ENCODE measurements at regions not wholly inside any gene's neighbourhood (a gene's known extent, or its start where the extent isn't known, plus 50 kb on each side); places are given as distances from the start of the nearest gene placed in this dataset.

DNA sequence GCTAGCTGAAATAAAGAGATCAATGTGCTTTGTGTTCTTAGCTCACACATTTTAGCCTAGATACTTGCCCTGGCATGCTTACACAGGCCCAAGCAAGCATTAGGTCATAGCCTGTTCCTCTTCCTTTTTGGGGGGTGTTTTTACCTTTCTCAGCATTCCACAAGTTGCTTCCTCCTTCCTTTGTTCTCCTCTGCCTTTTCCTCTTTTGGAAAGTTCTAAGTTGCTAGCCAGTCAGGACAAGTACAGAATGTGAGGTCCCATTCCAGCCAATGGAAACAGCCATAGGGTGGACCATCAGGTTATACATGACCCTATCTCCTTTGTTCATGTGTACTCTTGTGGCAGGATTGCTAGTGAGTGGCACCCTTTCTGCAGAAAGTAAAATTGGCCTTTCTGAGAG lies 154.9 kb downstream of the RASSF9 start:
- no peak overlapping the region for H3K4me3 Mint-ChIP-seq
- no peak overlapping the region for H3K27ac Mint-ChIP-seq
- H3K9me3 Mint-ChIP-seq = no peaks in the 10 kb centered on the region
- H3K36me3 Mint-ChIP-seq (ENCODE audit: low read depth) = no peaks in the 10 kb centered on the region
- no peaks in the 10 kb centered on the region for H3K4me1 Mint-ChIP-seq
- no peaks in the 10 kb centered on the region for H3K27me3 Mint-ChIP-seq (ENCODE audit: low read depth)
- TF ChIP-seq, protein P1, sequence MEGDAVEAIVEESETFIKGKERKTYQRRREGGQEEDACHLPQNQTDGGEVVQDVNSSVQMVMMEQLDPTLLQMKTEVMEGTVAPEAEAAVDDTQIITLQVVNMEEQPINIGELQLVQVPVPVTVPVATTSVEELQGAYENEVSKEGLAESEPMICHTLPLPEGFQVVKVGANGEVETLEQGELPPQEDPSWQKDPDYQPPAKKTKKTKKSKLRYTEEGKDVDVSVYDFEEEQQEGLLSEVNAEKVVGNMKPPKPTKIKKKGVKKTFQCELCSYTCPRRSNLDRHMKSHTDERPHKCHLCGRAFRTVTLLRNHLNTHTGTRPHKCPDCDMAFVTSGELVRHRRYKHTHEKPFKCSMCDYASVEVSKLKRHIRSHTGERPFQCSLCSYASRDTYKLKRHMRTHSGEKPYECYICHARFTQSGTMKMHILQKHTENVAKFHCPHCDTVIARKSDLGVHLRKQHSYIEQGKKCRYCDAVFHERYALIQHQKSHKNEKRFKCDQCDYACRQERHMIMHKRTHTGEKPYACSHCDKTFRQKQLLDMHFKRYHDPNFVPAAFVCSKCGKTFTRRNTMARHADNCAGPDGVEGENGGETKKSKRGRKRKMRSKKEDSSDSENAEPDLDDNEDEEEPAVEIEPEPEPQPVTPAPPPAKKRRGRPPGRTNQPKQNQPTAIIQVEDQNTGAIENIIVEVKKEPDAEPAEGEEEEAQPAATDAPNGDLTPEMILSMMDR (IDR thresholded peaks at IDR 0.05; ENCODE audit: unreplicated experiment in 3 of 3) = no peak

DNA sequence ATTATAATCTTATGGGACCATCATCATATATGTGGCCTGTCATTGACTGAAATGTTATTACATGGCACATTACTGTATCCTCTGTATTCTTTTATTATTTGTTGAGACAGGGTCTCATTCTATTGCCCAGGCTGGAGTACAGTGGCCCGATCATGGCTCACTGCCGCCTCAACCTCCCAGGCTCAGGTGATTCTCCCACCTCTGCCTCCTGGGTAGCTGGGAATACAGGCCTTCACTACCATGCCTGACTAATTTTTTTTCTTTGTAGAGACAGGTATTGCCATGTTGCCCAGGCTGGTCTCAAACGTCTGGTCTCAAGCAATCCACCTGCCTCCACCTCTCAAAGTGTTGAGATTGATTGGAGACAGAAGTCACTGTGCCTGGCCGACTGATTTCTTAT lies 153.2 kb downstream of the RASSF9 start:
- H3K9me3 Mint-ChIP-seq = no peaks in the 10 kb centered on the region
- TF ChIP-seq, protein P1 (IDR thresholded peaks at IDR 0.05; ENCODE audit: unreplicated experiment in 3 of 3) = no peak
- no peaks in the 10 kb centered on the region for H3K4me1 Mint-ChIP-seq
- H3K4me3 Mint-ChIP-seq = no peak overlapping the region
- H3K27me3 Mint-ChIP-seq (ENCODE audit: low read depth) = no peaks in the 10 kb centered on the region
- no peak overlapping the region for H3K27ac Mint-ChIP-seq
- no peaks in the 10 kb centered on the region for H3K36me3 Mint-ChIP-seq (ENCODE audit: low read depth)

DNA sequence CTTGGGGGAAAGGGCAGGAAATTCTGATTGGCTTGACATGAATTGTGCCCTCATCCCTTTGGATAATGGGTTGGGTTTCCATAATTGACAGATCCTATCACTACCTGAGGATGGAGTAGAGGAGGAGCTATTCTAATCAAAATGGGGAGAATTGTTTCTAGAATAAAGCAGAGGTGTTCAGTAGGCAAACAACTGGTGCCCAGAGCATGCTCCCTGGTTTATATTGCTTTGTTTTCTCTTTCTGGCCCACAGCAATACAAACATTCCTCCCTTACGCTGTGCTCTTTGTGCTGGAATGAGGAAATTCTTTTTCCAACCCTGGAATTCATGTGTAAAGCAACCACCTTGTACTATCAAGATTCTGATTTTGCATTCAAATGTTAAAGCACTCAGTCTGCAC lies 147.4 kb downstream of the RASSF9 start:
- no peaks in the 10 kb centered on the region for H3K36me3 Mint-ChIP-seq (ENCODE audit: low read depth)
- H3K27ac Mint-ChIP-seq = peak overlapping the region in 2 of 3 experiments; percentile 46 to 51
- H3K4me3 Mint-ChIP-seq = no peak overlapping the region
- no peaks in the 10 kb centered on the region for H3K27me3 Mint-ChIP-seq (ENCODE audit: low read depth)
- no peaks in the 10 kb centered on the region for H3K4me1 Mint-ChIP-seq
- no peaks in the 10 kb centered on the region for H3K9me3 Mint-ChIP-seq
- TF ChIP-seq, protein P1 (IDR thresholded peaks at IDR 0.05; ENCODE audit: unreplicated experiment in 3 of 3) = no peak

DNA sequence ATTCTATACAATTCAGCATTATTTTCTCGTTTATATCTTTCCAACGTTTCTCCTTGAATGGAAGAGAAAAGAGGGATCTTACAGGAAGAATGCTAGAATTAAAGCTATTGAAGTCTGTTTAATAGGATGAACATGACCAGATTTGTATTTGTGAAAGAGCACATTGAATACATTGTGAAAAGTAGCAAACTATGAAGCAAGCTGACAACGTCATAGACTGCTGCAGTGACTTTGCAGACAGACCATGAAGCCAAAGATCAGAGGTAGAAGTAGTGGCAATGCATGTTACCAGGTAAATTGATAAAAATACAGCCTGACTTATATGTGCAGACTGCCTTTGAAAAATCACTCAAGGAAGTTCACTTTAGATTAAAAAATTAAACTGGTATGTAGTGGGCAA lies 146.1 kb downstream of the RASSF9 start:
- Mint-ChIP-seq H3K36me3 (ENCODE audit: low read depth) (no peaks in the 10 kb centered on the region), H3K9me3 (no peaks in the 10 kb centered on the region), H3K4me3 (no peak overlapping the region), H3K27ac (no peak overlapping the region), H3K27me3 (ENCODE audit: low read depth) (no peaks in the 10 kb centered on the region), H3K4me1 (no peaks in the 10 kb centered on the region)
- TF ChIP-seq, protein P1 (IDR thresholded peaks at IDR 0.05; ENCODE audit: unreplicated experiment in 3 of 3) = no peak

DNA sequence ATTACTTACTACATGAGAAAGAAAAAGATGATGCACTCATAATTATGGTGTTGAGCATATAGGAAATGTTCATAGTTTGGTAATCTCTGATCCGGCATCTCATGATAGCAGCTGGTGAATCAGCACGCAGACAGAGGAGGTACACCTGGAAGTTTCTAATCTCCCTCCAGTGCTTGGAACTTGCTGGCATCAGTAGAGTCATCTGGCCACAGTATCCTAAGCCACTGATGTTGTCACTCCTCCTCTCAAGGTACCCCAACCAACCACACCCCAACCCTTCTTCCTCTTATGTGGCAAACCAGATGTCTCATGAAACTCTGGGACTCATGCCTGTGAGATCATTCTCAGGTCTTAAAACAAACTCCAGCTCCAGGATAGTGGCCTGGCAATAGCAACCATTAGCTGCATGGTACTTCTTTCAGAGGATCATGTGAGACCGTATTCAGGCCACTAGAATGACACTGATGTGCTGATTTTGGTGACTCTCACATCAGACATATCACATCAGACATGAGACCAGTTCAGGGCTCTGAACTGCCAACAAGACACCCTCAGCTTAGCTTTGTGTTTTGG lies 143.0 kb downstream of the RASSF9 start:
- no peaks in the 10 kb centered on the region for H3K9me3 Mint-ChIP-seq
- H3K27me3 Mint-ChIP-seq (ENCODE audit: low read depth) = no peaks in the 10 kb centered on the region
- no peak overlapping the region for H3K27ac Mint-ChIP-seq
- no peak overlapping the region for H3K4me3 Mint-ChIP-seq
- no peaks in the 10 kb centered on the region for H3K36me3 Mint-ChIP-seq (ENCODE audit: low read depth)
- no peaks in the 10 kb centered on the region for H3K4me1 Mint-ChIP-seq
- TF ChIP-seq, protein P1 (IDR thresholded peaks at IDR 0.05; ENCODE audit: unreplicated experiment in 3 of 3) = no peak

DNA sequence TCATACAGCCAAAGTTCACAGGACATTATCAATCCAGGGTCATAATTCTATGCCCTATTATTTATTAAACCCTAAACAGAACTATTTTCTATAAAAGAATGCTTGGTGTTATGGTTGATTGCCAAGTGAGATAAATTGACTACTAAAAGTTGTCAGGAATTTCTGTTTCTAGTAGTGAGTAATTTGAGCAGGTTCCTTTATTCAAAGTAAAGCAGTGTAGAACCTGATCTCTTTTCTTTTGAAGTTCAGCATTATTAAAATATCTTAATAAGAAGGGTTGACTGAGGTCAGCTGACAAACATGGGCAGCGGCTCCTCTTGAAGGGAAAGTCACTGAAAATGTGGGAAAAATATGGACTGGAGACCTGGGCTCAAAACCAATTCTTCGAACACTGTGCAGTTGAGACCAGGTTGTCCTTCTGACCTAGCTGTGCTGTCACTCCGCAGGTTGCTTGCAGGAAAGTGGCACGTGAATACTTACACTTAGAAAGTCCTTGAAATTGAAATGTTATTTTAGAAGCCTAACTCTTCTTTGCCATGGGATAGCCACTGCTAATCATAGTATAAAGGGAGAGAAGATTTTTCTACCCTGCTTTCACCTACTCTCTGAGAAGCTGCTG lies 141.0 kb downstream of the RASSF9 start:
- Mint-ChIP-seq H3K27me3 (ENCODE audit: low read depth) (no peaks in the 10 kb centered on the region), H3K36me3 (ENCODE audit: low read depth) (no peaks in the 10 kb centered on the region), H3K4me3 (no peak overlapping the region), H3K4me1 (peaks cover 6% of the 10 kb centered on the region), H3K9me3 (no peaks in the 10 kb centered on the region), H3K27ac (no peak overlapping the region)
- TF ChIP-seq, protein P1 (IDR thresholded peaks at IDR 0.05; ENCODE audit: unreplicated experiment in 3 of 3) = no peak
